ENCODE measurements at regions not wholly inside any gene's neighbourhood (a gene's known extent, or its start where the extent isn't known, plus 50 kb on each side); places are given as distances from the start of the nearest gene placed in this dataset.

GRCh38 chr13:75220861-75221260 is 261.1 kb downstream of the TBC1D4 start:
- no peak for TF ChIP-seq CTCF (IDR thresholded peaks at IDR 0.05)
- TF ChIP-seq POLR2A (IDR thresholded peaks at IDR 0.05) = no peak

Data from breast epithelium (tissue), 3 donors.